ENCODE measurements at regions not wholly inside any gene's neighbourhood (a gene's known extent, or its start where the extent isn't known, plus 50 kb on each side); places are given as distances from the start of the nearest gene placed in this dataset.
"Not testable (repeated sequence)": the region's sequence is repeated elsewhere in the genome, so short reads cannot be mapped to it uniquely, and the experiment has no call there.

- H3K9me1 ChIP-seq (ENCODE audit: control insufficient read depth, extremely low read depth, insufficient read depth, low read length); H4K20me1 ChIP-seq (ENCODE audit: control insufficient read depth, extremely low read depth, insufficient read depth, low read length); H3K79me2 ChIP-seq (ENCODE audit: control insufficient read depth, insufficient read depth, low read length); H3K36me3 ChIP-seq (ENCODE audit: control insufficient read depth in 2 of 2, extremely low read depth in 1 of 2, insufficient read depth in 2 of 2, low read length in 2 of 2); FAIRE-seq; H3K4me3 ChIP-seq (ENCODE audit: control insufficient read depth in 2 of 3, extremely low read depth in 1 of 3, insufficient read depth in 2 of 3, low read depth in 1 of 3, low read length in 3 of 3); H3K4me2 ChIP-seq (ENCODE audit: control insufficient read depth, extremely low read depth, insufficient read depth, low read depth, low read length); dilution Hi-C loops (cut with MboI; ENCODE audit: extremely low pct_ligation_motif_present, low sequenced_read_pairs); H2AFZ ChIP-seq (ENCODE audit: control insufficient read depth, low read length); H3K9ac ChIP-seq (ENCODE audit: control insufficient read depth, extremely low read depth, insufficient read depth, low read length); H3K27ac ChIP-seq (ENCODE audit: control insufficient read depth, insufficient read depth, low read length); H3K27me3 ChIP-seq (ENCODE audit: control insufficient read depth, extremely low read depth, insufficient read depth, low read length); H3K9me3 ChIP-seq (ENCODE audit: control insufficient read depth, low read depth, low read length); DNase-seq (ENCODE audit: low read depth, low spot score); H3K4me1 ChIP-seq (ENCODE audit: control insufficient read depth, extremely low read depth, insufficient read depth, low read length): not testable (repeated sequence)
Observed at GRCh38 chr2:87554678-87555077, 193.2 kb upstream of the PLGLB2 start.

GRCh38 chr2:87555082-87555481 is 192.8 kb upstream of the PLGLB2 start:
- H3K27me3 ChIP-seq (ENCODE audit: control insufficient read depth, extremely low read depth, insufficient read depth, low read length); H4K20me1 ChIP-seq (ENCODE audit: control insufficient read depth, extremely low read depth, insufficient read depth, low read length); H3K4me2 ChIP-seq (ENCODE audit: control insufficient read depth, extremely low read depth, insufficient read depth, low read depth, low read length); H3K4me3 ChIP-seq (ENCODE audit: control insufficient read depth in 2 of 3, extremely low read depth in 1 of 3, insufficient read depth in 2 of 3, low read depth in 1 of 3, low read length in 3 of 3); H3K9me3 ChIP-seq (ENCODE audit: control insufficient read depth, low read depth, low read length); dilution Hi-C loops (cut with MboI; ENCODE audit: extremely low pct_ligation_motif_present, low sequenced_read_pairs); H3K9me1 ChIP-seq (ENCODE audit: control insufficient read depth, extremely low read depth, insufficient read depth, low read length); FAIRE-seq; H3K79me2 ChIP-seq (ENCODE audit: control insufficient read depth, insufficient read depth, low read length); H2AFZ ChIP-seq (ENCODE audit: control insufficient read depth, low read length); H3K36me3 ChIP-seq (ENCODE audit: control insufficient read depth in 2 of 2, extremely low read depth in 1 of 2, insufficient read depth in 2 of 2, low read length in 2 of 2); H3K9ac ChIP-seq (ENCODE audit: control insufficient read depth, extremely low read depth, insufficient read depth, low read length); H3K27ac ChIP-seq (ENCODE audit: control insufficient read depth, insufficient read depth, low read length); DNase-seq (ENCODE audit: low read depth, low spot score); H3K4me1 ChIP-seq (ENCODE audit: control insufficient read depth, extremely low read depth, insufficient read depth, low read length): not testable (repeated sequence)

- FAIRE-seq; H3K27me3 ChIP-seq (ENCODE audit: control insufficient read depth, extremely low read depth, insufficient read depth, low read length); dilution Hi-C loops (cut with MboI; ENCODE audit: extremely low pct_ligation_motif_present, low sequenced_read_pairs); DNase-seq (ENCODE audit: low read depth, low spot score); H3K9ac ChIP-seq (ENCODE audit: control insufficient read depth, extremely low read depth, insufficient read depth, low read length); H3K4me2 ChIP-seq (ENCODE audit: control insufficient read depth, extremely low read depth, insufficient read depth, low read depth, low read length); H3K79me2 ChIP-seq (ENCODE audit: control insufficient read depth, insufficient read depth, low read length); H2AFZ ChIP-seq (ENCODE audit: control insufficient read depth, low read length); H3K9me1 ChIP-seq (ENCODE audit: control insufficient read depth, extremely low read depth, insufficient read depth, low read length); H3K4me3 ChIP-seq (ENCODE audit: control insufficient read depth in 2 of 3, extremely low read depth in 1 of 3, insufficient read depth in 2 of 3, low read depth in 1 of 3, low read length in 3 of 3); H3K4me1 ChIP-seq (ENCODE audit: control insufficient read depth, extremely low read depth, insufficient read depth, low read length); H3K27ac ChIP-seq (ENCODE audit: control insufficient read depth, insufficient read depth, low read length); H3K9me3 ChIP-seq (ENCODE audit: control insufficient read depth, low read depth, low read length); H4K20me1 ChIP-seq (ENCODE audit: control insufficient read depth, extremely low read depth, insufficient read depth, low read length); H3K36me3 ChIP-seq (ENCODE audit: control insufficient read depth in 2 of 2, extremely low read depth in 1 of 2, insufficient read depth in 2 of 2, low read length in 2 of 2): not testable (repeated sequence)
Observed at GRCh38 chr2:87559001-87559400, 188.9 kb upstream of the PLGLB2 start.

GRCh38 chr2:87559735-87560134 is 188.2 kb upstream of the PLGLB2 start:
- H3K9ac ChIP-seq (ENCODE audit: control insufficient read depth, extremely low read depth, insufficient read depth, low read length); H3K27me3 ChIP-seq (ENCODE audit: control insufficient read depth, extremely low read depth, insufficient read depth, low read length); H3K9me1 ChIP-seq (ENCODE audit: control insufficient read depth, extremely low read depth, insufficient read depth, low read length); H3K4me1 ChIP-seq (ENCODE audit: control insufficient read depth, extremely low read depth, insufficient read depth, low read length); H2AFZ ChIP-seq (ENCODE audit: control insufficient read depth, low read length); H3K4me3 ChIP-seq (ENCODE audit: control insufficient read depth in 2 of 3, extremely low read depth in 1 of 3, insufficient read depth in 2 of 3, low read depth in 1 of 3, low read length in 3 of 3); H3K27ac ChIP-seq (ENCODE audit: control insufficient read depth, insufficient read depth, low read length); H3K9me3 ChIP-seq (ENCODE audit: control insufficient read depth, low read depth, low read length); H3K4me2 ChIP-seq (ENCODE audit: control insufficient read depth, extremely low read depth, insufficient read depth, low read depth, low read length); DNase-seq (ENCODE audit: low read depth, low spot score); H4K20me1 ChIP-seq (ENCODE audit: control insufficient read depth, extremely low read depth, insufficient read depth, low read length); FAIRE-seq; H3K79me2 ChIP-seq (ENCODE audit: control insufficient read depth, insufficient read depth, low read length); dilution Hi-C loops (cut with MboI; ENCODE audit: extremely low pct_ligation_motif_present, low sequenced_read_pairs); H3K36me3 ChIP-seq (ENCODE audit: control insufficient read depth in 2 of 2, extremely low read depth in 1 of 2, insufficient read depth in 2 of 2, low read length in 2 of 2): not testable (repeated sequence)

GRCh38 chr2:87565116-87565515 is 182.8 kb upstream of the PLGLB2 start:
- DNase-seq (ENCODE audit: low read depth, low spot score); H3K4me3 ChIP-seq (ENCODE audit: control insufficient read depth in 2 of 3, extremely low read depth in 1 of 3, insufficient read depth in 2 of 3, low read depth in 1 of 3, low read length in 3 of 3); H3K4me2 ChIP-seq (ENCODE audit: control insufficient read depth, extremely low read depth, insufficient read depth, low read depth, low read length); H3K27me3 ChIP-seq (ENCODE audit: control insufficient read depth, extremely low read depth, insufficient read depth, low read length); FAIRE-seq; H3K4me1 ChIP-seq (ENCODE audit: control insufficient read depth, extremely low read depth, insufficient read depth, low read length); dilution Hi-C loops (cut with MboI; ENCODE audit: extremely low pct_ligation_motif_present, low sequenced_read_pairs); H3K36me3 ChIP-seq (ENCODE audit: control insufficient read depth in 2 of 2, extremely low read depth in 1 of 2, insufficient read depth in 2 of 2, low read length in 2 of 2); H3K27ac ChIP-seq (ENCODE audit: control insufficient read depth, insufficient read depth, low read length); H2AFZ ChIP-seq (ENCODE audit: control insufficient read depth, low read length); H3K9me3 ChIP-seq (ENCODE audit: control insufficient read depth, low read depth, low read length); H3K9ac ChIP-seq (ENCODE audit: control insufficient read depth, extremely low read depth, insufficient read depth, low read length); H4K20me1 ChIP-seq (ENCODE audit: control insufficient read depth, extremely low read depth, insufficient read depth, low read length); H3K9me1 ChIP-seq (ENCODE audit: control insufficient read depth, extremely low read depth, insufficient read depth, low read length); H3K79me2 ChIP-seq (ENCODE audit: control insufficient read depth, insufficient read depth, low read length): not testable (repeated sequence)
